Putamen (tissue), 1 donor: ENCODE measurements at regions not wholly inside any gene's neighbourhood (a gene's known extent, or its start where the extent isn't known, plus 50 kb on each side); places are given as distances from the start of the nearest gene placed in this dataset.
"Not testable (repeated sequence)": the region's sequence is repeated elsewhere in the genome, so short reads cannot be mapped to it uniquely, and the experiment has no call there.

ENCODE experiments used
- DNase-seq: peaks from one replicate; pipeline ENCODE4 v3.0.0-alpha.2; 2016; ENCODE audit warnings: low spot score

DNA sequence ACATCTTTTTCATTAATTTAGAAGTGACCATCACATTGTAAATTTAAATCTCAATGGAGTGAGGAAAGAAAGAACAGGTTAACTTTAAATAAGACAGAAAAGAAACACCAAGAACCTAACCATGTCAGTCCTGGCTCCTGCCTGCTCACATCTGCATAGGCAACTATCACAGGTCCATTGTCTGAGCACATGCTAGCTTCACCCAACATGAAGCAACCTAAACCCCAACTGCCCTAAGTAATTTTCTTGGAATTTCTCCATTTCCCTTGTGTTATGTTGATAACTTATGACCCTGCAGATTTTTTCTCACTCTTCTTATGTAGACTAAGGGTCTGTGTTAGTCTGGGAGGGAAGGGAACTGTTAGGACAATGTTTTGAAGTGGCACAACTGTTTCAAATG, 2205.8 kb upstream of the ACO1 start:
- DNase-seq, result no peak

DNA sequence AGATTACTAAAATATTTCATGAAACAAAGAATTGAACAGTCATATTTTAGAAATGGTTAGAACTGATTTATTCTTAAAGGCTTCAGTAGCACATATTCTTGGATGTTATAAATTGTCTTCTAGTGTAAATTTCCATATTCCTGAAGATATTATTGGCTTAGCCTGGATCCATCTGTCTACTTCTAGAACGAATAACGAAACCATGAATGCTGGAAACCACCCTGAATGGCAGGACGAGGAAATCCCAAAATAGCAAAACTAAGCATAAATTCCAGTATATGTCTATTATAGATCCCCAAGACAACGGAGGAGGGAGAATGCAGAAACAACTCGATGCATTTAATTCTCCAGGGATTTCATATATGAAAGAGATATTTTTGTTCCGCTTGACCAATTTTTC, 2191.0 kb upstream of the ACO1 start:
- no peak for DNase-seq

DNA sequence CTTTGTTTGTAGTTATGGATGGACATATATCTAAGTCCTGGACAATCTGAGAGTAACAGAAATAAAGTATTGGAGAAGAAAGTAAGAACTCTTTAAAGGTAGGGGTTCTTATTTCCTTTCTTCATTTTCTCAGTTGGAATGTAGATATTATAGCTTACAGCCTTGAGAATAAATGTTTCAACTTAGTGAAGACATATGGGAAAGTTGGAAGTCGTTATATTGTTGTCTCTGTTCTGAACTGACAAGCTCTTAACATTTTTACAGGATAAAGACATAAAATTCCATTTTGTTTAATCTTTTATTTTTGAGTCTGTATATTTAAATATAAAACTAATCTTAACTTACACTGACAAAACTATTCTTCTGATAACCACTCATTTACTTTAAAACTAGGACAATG, 2187.5 kb upstream of the ACO1 start:
- no peak for DNase-seq

DNA sequence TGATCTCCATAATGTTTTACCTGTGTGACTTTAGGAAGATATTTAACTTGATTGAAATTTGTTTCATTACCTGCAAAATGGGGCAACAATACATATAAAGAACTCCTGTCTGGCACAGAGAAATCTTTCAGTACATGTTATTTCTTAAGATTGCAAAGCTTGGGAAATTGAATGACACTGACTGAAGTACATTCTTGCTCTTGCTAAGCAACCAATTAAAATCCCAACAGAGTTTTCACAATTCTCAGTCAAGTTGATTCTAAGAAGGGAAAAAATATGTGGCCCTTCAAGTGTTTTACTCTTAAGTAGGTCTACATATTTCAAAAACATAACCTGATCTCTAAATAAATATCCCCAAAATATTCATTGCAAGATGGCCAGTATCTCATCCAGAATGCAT, 2187.0 kb upstream of the ACO1 start:
- DNase-seq, result no peak

DNA sequence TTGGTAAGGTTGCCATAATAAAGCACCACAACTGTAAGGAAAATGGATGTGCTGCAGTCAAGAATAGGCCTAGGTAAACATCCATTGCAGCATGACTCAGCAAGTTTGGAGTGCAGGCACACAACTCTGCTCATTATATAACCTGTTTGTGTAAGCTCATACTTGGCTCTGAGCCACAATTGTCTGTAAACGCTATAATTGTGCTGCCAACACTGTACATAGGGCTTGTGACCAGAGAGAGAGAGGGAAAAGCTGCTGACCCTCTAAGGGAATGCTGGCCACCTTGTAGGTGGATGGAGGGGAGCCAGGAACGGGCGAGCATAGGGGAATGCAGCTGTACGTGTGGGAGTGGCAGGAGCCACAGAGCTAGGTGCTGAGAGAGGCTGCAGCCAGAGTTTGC, 2186.5 kb upstream of the ACO1 start:
- no peak for DNase-seq

DNA sequence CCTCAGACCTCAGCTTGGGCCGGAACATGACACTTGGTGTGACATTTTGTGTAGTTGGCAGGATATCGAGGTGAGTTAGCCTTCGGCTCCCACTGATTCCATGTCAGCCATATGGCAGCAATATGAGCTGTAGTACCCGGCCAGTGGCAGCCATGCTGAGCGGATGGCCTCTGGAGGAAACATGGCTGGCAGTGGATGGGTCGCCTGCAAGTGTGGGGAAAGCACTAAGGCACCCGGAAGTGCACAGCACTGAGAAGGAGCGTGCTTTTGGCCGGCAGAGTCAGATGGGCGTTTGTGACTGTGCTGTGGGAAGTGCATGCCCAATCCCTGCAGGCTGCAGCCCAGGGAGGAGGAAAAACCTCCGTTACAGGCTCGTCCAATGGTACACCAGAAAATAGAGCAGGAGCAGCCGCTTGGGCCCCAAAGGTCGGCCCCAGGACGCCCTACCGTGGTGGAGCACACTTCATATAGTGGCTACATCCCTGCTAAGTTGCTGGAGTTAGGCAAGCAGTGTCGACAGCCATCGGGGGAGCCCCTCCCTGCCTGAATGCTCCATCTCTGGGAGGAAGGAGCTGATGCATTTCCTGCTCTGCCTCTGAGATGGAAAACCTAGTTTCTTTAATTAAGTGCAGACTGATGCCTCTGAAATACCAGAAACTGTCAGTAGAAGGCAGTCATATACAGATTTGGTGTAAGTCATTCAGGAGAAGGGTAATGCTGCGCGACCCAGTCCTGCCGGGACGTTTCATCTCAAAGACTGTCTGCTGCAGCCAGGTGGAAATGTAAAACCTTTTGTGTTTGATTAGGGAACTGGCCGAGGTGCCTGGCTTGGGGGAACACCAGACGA, 2185.8 kb upstream of the ACO1 start:
- no peak for DNase-seq

DNA sequence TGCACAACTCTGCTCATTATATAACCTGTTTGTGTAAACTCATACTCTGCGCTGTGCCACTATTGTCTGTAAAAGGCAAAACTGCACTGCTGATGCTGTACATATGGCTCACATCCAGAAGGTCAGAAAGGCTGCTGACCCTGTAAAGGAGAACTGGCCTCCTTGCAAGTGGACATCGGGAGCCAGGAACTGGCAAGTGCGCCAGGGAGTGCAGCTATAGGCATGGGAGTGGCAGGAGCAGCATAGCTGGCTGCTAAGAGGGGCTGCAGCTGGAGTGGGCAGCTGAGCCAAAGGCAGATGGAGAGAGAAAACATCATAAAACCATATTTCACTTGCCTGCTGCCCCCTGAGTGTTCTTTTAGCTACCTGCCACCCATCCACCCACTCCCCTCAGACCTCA, 2183.4 kb upstream of the ACO1 start:
- DNase-seq, result no peak

DNA sequence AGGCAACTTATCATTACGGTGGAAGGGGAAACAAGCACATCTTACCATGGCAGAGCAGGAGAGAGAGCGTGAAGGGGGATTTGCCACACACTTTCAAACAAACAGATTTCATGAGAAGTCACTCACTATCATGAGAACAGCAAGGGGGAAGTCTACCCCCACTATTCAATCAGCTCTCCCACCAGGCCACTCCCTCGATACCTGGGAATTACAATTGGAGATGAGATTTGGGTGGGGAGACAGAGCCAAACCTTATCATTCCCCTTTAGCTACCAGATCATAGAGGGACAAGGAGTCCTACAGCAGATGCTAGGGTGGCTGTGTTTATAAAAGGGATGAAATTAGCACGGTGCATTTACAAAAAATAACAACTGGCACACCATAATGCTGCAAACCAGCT, 2149.4 kb upstream of the ACO1 start:
- no peak for DNase-seq

DNA sequence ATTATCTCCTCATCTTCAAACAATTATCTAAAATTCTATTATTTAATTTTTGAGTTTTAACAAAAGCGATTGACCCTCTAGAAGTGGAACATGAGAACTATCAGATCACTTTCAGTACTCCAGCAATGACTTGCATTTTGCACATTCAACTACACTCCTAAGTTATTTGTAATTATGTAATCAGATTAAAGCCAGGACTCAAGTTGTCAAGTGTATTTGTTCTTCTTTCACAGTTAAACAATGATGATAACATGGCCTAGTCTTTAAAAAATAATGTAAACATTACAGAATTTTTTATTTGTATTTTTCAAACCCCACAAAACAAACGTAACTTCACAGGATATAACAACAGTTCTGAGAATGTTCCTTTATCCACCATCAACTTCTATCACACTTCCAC, 2148.9 kb upstream of the ACO1 start:
- DNase-seq, result no peak

DNA sequence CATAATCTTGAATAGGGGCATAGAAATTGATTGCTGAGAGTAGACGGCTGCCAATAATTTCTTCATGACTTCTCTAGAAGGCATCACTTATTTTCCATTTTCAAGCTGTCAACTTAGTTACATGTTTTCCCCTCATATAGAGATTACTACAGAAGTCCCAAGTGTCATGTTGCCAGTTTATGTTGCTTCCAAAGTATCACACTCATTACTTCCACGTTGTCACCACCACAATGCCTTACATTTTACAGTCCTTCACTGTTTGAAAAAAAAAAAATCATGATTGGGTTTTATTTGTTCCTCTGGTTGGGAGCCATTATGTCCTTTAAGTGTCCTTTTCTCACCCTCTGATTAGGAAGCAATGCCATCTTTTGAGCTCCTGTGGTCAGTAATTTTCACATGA, 2144.6 kb upstream of the ACO1 start:
- no peak for DNase-seq

DNA sequence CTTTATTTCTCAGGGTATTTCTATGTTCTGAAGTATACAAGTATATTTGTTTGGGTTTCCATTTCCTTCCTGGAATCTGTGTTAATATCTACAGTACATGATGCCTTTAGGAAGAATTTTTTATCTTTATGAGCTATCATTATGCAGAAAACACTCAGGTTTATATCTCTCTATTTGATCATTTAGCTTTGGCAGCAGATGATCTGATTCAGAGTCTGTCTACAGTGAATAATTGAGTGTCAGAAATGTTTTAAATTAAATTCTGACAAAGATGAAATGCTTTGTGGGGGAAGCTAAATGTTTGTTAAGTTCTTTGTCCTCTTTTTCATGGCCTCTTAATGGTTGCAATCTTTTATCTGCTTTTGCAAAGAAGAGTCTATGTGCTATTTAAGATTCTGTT, 2141.0 kb upstream of the ACO1 start:
- DNase-seq, result no peak

DNA sequence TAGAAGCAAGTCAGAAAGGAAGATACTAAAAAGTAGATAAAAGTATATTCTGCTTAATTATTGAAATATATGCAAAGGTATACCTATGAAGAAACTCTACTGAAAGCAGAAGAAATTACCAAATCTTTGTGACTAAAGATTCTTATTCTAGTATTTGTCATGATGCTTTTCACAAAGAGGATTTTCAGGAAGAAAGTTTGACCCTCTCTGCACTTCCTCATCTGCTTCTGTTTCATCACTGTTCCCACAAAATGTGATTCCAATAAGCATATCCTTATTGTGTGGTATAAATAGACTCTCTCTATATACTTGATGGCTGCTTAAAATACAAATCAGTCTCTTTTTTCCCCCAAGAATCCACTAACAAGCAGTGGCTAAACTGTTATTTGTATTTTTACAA, 2139.6 kb upstream of the ACO1 start:
- DNase-seq, result no peak

DNA sequence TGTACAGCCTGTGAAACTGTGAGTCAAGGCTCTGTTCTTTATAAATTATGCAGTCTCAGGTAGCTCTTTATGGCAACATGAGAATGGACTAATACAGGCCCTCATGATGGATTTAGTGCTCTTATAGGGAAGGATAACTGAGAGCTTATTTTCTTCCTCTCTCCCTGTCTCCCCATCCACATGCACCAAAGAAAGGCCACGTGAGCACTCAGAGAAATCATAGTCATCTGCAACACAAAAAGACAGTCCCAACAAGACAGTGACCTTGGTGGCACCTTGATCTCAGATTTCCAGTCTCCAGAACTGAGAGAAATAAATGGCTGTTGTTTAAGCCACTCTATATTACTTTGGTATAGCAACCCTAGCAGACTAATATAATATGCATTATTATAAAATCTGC, 2133.6 kb upstream of the ACO1 start:
- DNase-seq, result no peak

DNA sequence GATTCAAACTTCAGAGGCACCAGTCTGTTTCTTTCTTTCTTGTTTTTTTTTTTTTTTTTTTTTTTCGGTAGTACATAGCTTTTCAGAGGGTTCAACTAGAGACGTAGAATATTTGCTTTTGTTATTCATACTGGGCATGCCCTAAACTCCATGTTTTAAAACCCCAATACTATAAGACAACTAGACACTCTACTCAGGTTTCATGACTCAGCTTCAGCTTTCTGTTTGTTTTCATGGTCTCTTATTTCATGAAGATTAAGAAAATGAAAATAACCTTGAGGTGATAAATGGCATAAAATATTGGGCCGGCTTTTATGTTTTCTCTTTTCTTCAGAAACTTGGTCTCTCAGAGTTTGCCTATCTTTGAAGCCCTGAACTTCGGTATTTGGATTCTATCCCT, 2126.3 kb upstream of the ACO1 start:
- DNase-seq, result no peak

DNA sequence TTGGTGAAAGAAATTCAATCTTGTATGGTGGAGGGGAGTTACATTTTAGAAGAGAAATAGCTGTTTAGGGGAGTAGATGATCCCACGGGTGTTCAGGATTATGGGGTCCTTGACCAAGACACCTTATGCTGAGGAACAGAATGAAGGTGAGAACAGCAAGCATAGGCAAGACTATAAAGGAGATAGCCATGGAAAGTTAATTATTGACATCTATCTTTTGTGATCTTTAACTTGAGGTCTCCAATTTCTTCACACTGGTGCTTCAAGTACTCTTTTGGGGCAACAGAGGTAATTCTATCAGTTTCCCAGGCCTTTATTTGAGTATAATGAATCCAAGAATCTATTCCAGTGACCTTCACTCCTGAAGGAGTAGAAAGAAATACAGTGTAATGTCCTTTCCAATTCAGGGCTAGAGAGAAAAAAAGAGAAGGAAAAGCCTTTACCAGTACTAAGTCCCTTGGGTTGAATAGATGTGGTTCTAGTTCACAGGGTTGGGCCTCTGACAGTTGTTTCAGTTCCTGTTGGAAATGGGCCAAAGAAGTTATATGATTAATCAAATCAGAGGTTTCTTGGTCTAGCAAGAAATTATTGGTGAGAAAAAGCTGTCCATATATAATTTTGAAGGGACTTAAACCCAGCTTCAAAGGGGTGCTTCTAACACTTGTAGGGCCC, 2104.1 kb upstream of the ACO1 start:
- DNase-seq, result no peak

DNA sequence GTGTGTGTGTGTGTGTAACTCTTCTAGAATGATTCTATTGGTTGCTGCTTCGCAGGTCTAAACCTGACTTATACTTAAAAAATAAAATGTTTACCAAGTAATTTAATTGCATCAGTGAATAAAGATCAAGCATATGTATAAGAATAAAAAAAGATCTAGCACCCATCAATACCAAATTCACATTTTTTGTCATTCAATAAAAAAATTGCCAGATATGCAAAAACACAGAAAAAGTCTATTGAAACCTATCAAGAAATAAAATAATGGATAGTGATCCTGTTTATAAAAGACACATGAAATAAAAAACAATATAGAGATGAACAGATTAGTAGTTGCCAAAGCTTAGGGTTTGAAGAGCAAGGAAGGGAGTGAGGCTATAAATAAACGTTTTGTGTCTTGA, 2095.0 kb upstream of the ACO1 start:
- DNase-seq, result no peak

DNA sequence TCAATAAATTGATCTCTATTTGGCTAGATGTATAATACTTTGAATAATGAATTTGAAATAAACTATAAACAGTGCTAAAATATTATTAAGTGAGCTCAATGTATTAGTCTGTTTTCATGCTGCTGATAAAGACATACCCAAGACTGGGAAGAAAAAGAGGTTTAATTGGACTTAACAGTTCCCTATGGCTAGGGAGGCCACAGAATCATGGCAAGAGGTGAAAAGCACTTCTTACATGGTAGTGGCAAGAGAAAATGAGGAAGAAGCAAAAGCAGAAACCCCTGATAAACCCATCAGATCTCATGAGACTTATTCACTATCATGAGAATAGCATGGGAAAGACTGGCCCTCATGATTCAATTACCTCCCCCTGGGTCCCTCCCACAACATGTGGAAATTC, 2092.4 kb upstream of the ACO1 start:
- DNase-seq, result not testable (repeated sequence)

DNA sequence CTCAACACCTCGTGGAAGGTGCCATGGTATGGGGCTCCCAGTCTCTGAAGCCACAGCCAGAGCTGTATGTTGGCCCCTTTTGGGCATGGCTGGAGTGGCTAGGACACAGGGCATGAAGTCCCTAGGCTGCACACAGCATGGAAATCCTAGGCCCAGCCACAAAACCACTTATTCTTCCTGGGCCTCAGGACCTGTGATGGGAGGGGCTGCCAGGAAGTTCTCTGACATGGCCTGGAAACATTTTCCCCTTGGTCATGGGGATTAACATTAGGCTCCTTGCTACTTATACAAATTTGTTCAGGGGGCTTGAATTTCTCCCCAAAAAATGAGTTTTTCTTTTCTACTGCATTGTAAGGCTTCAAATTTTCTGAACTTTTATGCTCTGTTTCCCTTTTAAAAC, 2091.2 kb upstream of the ACO1 start:
- no peak for DNase-seq

DNA sequence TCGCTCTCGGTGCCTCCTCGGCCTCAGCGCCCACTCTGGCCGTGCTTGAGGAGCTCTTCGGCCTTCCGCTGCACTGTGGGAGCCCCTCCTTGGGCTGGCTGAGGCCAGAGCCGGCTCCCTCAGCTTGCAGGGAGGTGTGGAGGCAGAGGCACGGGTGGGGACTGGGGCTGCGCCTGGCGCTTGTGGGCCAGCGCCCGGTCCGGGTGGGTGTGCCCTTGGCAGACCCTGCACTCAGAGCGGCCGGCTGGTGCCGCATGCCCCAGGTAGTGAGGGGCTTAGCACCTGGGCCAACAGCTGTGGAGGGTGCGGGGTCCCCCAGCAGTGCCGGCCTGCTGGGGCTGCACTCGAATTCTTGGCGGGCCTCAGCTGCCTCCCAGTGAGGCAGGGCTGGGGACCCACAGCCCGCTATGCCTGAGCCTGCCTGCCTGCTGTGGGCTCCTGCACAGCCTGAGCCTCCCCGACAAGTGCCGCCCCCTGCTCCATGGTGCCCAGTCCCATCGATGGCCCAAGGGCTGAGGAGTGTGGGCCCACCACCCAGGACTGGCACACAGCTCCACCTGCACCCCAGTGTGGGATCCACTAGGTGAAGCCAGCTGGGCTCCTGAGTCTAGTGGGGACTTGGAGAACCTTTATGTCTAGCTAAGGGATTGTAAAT, 2085.2 kb upstream of the ACO1 start:
- DNase-seq, result no peak

DNA sequence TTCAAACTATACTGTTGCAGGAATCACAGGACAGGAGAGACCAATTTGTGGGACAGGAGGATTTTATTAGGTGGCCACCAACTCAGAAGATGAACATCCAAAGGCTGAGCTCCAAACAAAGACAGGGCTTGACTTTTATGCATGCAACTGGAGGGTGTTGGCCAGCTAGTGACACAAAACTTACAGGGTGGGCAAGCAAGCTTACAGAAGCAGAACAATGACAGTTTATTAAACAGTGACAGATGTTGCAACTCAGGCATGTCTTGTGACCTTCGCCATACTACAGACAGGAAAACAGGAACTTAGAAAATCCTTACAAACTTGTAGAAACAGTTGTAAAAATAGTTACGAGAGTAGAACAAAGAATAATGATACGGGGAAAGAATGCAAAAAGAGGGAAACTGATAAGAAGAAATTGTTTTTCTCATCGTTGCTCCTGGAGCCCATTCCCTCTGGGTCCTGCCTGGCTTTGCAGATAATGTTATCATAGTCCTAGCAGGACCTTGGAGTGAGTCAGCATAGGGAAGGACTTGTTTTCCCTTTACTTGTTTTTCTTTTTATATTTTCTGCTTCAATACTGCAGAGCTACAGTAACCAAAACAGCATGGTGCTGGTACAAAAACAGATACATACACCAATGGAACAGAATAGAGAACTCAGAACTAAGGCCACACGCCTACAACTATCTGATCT, 2083.0 kb upstream of the ACO1 start:
- peak; percentile 1 for DNase-seq

DNA sequence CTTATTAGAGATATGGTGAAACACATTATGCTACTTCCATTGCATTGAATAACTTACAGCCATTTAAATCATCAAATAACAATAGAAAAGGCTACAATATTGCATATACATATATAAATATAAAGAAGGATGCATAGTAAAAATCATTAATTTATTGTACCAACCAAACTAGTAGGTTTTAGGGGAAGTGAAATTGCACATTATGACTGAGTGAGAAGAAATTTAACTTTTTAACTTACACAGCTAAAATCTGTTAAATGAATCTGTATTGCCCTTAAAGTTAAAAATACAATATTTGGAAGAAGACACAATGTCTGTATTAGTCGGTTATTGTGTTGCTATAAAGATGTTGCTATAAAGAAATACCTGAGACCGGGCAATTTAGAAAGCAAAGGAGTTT, 2073.7 kb upstream of the ACO1 start:
- DNase-seq, result no peak

DNA sequence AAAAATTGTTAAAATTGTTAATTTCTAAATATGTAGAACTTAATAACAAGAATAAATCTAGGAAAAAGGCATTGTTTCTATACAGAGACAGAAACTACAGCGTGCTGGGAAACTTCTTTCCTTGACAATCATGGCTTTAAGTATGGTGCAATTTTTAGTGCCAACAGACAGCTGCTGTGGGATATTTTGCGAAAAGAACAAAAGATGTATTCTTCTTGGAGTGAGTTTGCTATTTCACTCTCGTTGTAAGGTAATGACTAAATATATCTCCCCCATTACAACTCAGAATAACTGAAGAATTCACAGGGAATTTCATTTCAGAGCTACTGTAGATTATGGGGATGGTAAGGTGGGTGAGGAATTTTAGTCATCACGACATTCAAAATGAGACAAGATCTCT, 2055.0 kb upstream of the ACO1 start:
- DNase-seq, result peak; percentile 52

DNA sequence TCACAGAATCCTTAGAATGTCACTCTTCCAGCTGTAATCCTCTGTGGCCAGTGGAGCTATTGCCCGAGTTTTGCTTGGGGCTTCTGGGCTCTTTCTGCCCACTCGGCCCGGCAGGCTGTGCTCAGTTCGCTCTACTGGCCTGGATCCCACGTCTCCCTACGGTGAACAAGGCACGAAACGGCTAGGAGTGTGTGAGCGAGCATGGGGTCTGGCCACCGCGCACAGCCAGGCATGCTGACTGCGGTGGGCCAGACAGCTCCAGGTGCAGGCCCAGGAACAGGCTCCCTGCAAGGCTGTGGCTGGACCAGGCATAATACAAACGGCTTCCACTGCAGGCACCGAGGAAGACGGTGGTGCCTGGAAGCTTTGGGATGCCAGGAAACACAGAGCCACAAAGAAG, 2035.5 kb upstream of the ACO1 start:
- DNase-seq, result no peak
